ENCODE measurements at regions not wholly inside any gene's neighbourhood (a gene's known extent, or its start where the extent isn't known, plus 50 kb on each side); places are given as distances from the start of the nearest gene placed in this dataset.

- no peak overlapping the region for H3K4me3 ChIP-seq
- intact Hi-C loops (cut with micrococcal nuclease) (loop anchor here (10.0 kb wide), 1 partner anchor 92 kb away; no protein-coding TSS in a partner anchor), in situ Hi-C loops (cut with MboI) (loop anchor here (25.0 kb wide), 2 partner anchors 325 to 400 kb away; no protein-coding TSS in a partner anchor)
- no peak for ATAC-seq
- ChIA-PET POLR2A (no interaction called here), CTCF (ENCODE audit: low intra/inter-chr PET ratio) (no interaction called here)
- no peaks in the 10 kb centered on the region for H3K27me3 ChIP-seq (ENCODE audit: control insufficient read depth in 2 of 2, insufficient read depth in 2 of 2, low read length in 2 of 2)
- 0% methylated on average over 5 of the region's 5 CpGs for WGBS (ENCODE audit: insufficient coverage, low coverage, missing lambda C conversion rate)
- H3K4me1 ChIP-seq (replicated peaks in 1 of 2; ENCODE audit: control insufficient read depth in 2 of 2, insufficient read depth in 2 of 2, low read length in 2 of 2), result no peaks in the 10 kb centered on the region
- no peak for FAIRE-seq
- no peak overlapping the region for H3K9ac ChIP-seq (ENCODE audit: insufficient read depth in 1 of 2, low read depth in 2 of 2, low read length in 2 of 2)
- H3K27ac ChIP-seq (ENCODE audit: extremely low read depth, low read depth, low read length), result no peak overlapping the region
- no peak for DNase-seq (ENCODE audit: extremely low read depth in 1 of 4, low spot score in 3 of 4)
- H3K4me2 ChIP-seq (ENCODE audit: insufficient read depth, low read length), result no peak overlapping the region
- no peaks in the 10 kb centered on the region for H3K9me3 ChIP-seq (replicated peaks; ENCODE audit: control insufficient read depth, insufficient read depth, low read depth, low read length)
- TF ChIP-seq SAFB2 (IDR thresholded peaks at IDR 0.05; ENCODE audit: borderline replicate concordance, low read depth, low read length, severe bottlenecking), result no peak
- no peaks in the 10 kb centered on the region for H3K36me3 ChIP-seq (ENCODE audit: control insufficient read depth, insufficient read depth, low read length)
- BruUV-seq (replicated peaks), result no TSS peak
- H3K79me2 ChIP-seq (ENCODE audit: control insufficient read depth, insufficient read depth, low read length), result no peaks in the 10 kb centered on the region
- no peaks in the 10 kb centered on the region for H3K9me1 ChIP-seq (ENCODE audit: control insufficient read depth, insufficient read depth, low read length)
- no peak overlapping the region for H2AFZ ChIP-seq (ENCODE audit: low read depth, low read length)
- no peaks in the 10 kb centered on the region for H4K20me1 ChIP-seq (replicated peaks; ENCODE audit: control insufficient read depth, insufficient read depth, low read length)
Measured at GRCh38 chr14:25136811-25137210, 86.9 kb upstream of the STXBP6 start.

- TF ChIP-seq KLF1 (tag; IDR thresholded peaks at IDR 0.05), result no peak
- no peak for TF ChIP-seq CTCF (IDR thresholded peaks at IDR 0.05 in 2 of 3, conservative IDR thresholded peaks at IDR 0.05 in 1 of 3; ENCODE audit: insufficient read depth in 2 of 3, low read depth in 1 of 3, low read length in 3 of 3)
- ATAC-seq (no peak), FAIRE-seq (no peak), DNase-seq (ENCODE audit: extremely low read depth in 1 of 4, low spot score in 3 of 4) (no peak)
- no peaks in the 10 kb centered on the region for H3K9me3 ChIP-seq (replicated peaks; ENCODE audit: control insufficient read depth, insufficient read depth, low read depth, low read length)
- CTCF ChIA-PET (ENCODE audit: low intra/inter-chr PET ratio), result no interaction called here
- WGBS (ENCODE audit: insufficient coverage, low coverage, missing lambda C conversion rate), result 0% methylated on average over 5 of the region's 5 CpGs
- no peaks in the 10 kb centered on the region for H3K4me1 ChIP-seq (replicated peaks in 1 of 2; ENCODE audit: control insufficient read depth in 2 of 2, insufficient read depth in 2 of 2, low read length in 2 of 2)
- H3K27me3 ChIP-seq (ENCODE audit: control insufficient read depth in 2 of 2, insufficient read depth in 2 of 2, low read length in 2 of 2), result no peaks in the 10 kb centered on the region
- intact Hi-C loops (cut with micrococcal nuclease), result loop anchor here (10.0 kb wide), 1 partner anchor 89 kb away; no protein-coding TSS in a partner anchor
- H3K9me1 ChIP-seq (ENCODE audit: control insufficient read depth, insufficient read depth, low read length), result no peaks in the 10 kb centered on the region
- H4K20me1 ChIP-seq (replicated peaks; ENCODE audit: control insufficient read depth, insufficient read depth, low read length), result no peaks in the 10 kb centered on the region
- POLR2A ChIA-PET, result no interaction called here
- no peaks in the 10 kb centered on the region for H3K36me3 ChIP-seq (ENCODE audit: control insufficient read depth, insufficient read depth, low read length)
- no peak overlapping the region for H3K4me3 ChIP-seq
- no TSS peak for BruUV-seq (replicated peaks)
- H3K27ac ChIP-seq (ENCODE audit: extremely low read depth, low read depth, low read length), result no peak overlapping the region
- no peak overlapping the region for H3K9ac ChIP-seq (ENCODE audit: insufficient read depth in 1 of 2, low read depth in 2 of 2, low read length in 2 of 2)
- H2AFZ ChIP-seq (ENCODE audit: low read depth, low read length), result no peak overlapping the region
- H3K4me2 ChIP-seq (ENCODE audit: insufficient read depth, low read length), result no peak overlapping the region
- no peaks in the 10 kb centered on the region for H3K79me2 ChIP-seq (ENCODE audit: control insufficient read depth, insufficient read depth, low read length)
- in situ Hi-C loops (cut with MboI), result loop anchor here (25.0 kb wide), 2 partner anchors 322 to 397 kb away; no protein-coding TSS in a partner anchor
Measured at GRCh38 chr14:25134184-25134583, 84.2 kb upstream of the STXBP6 start.

Measured in K562 (cell line).